ENCODE measurements at regions not wholly inside any gene's neighbourhood (a gene's known extent, or its start where the extent isn't known, plus 50 kb on each side); places are given as distances from the start of the nearest gene placed in this dataset.

- no peak for TF ChIP-seq POLR2AphosphoS5 (IDR thresholded peaks at IDR 0.05; ENCODE audit: low read depth, low read length)
- TF ChIP-seq POLR2A (IDR thresholded peaks at IDR 0.05; ENCODE audit: low read depth, low read length), result no peak
- TF ChIP-seq TAF1 (IDR thresholded peaks at IDR 0.05; ENCODE audit: low read depth, low read length), result no peak
- no peak for TF ChIP-seq SPI1 (IDR thresholded peaks at IDR 0.05; ENCODE audit: low read depth, low read length)
- TF ChIP-seq PAX5 (IDR thresholded peaks at IDR 0.05; ENCODE audit: insufficient read depth, low read length, severe bottlenecking), result no peak
These were observed 75.4 kb upstream of the PRPS1 start for GRCh38 chrX:107552930-107553329.
